ENCODE measurements at regions not wholly inside any gene's neighbourhood (a gene's known extent, or its start where the extent isn't known, plus 50 kb on each side); places are given as distances from the start of the nearest gene placed in this dataset.

GRCh38 chr11:112374486-112375140, 114.0 kb upstream of the PLET1 start:
- no peak for TF ChIP-seq CTCF (IDR thresholded peaks at IDR 0.05)
- ATAC-seq (ENCODE audit: low FRiP score), result no peak
- DNase-seq (ENCODE audit: low spot score), result no peak

DNA sequence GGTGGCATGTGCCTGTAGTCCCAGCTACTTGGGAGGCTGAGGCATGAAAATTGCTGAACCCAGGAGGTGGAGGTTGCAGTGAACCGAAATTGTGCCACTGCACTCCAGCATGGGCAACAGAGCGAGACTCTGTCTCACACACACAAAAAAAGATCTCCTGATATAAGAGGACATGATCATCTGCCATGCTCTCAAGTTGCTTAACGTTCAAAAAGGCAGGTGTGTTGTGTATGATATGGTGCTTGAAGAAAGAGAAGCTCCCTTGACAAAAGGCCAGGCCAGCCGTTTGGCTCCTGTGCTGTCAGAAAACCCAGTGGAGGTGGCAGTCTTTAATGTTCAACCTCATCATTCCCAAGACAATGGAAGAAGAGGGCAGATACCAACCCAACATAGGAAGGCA, 117.3 kb upstream of the PLET1 start:
- TF ChIP-seq CTCF (IDR thresholded peaks at IDR 0.05), result no peak
- ATAC-seq (ENCODE audit: low FRiP score) (no peak), DNase-seq (ENCODE audit: low spot score) (no peak)

DNA sequence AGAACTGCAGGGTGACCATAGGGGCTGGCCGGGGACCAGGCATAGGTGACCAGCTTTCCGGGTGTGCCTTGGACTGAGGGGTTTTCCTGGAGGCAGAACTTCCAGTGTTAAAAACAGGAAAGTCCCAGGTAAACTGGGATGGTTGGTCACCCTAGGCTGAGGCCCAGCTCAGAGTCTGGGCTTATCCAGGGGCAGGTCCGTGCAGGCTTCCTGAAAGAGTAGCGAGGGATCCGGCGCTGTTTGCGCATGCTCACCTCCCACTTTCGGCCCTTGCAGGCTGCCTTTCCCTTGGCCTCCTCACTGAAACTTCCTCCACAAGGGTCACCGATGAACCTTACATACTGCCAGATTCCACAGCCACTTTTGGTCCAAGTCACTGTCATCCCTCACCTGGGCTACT, 119.8 kb upstream of the PLET1 start:
- DNase-seq (ENCODE audit: low spot score) (no peak), ATAC-seq (ENCODE audit: low FRiP score) (no peak)
- no peak for TF ChIP-seq CTCF (IDR thresholded peaks at IDR 0.05)

DNA sequence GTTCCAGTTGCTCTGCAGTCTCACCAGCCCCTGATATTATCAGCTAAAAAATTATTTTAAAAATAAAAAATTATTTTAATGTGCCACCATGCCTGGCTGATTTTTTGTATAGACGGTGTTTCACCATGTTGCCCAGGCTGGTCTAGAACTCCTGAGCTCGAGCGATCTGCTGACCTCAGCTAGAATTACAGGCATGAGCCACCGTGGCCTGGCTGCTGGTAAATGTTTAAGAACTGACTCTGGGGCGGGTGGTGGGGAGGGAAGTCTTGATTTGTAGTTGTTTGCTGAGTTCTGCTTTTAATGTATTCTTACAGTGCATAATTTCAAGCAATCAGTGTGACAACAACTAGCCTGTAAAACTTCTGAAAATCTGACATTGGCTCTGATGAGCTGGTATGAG, 120.9 kb upstream of the PLET1 start:
- DNase-seq (ENCODE audit: low spot score) (no peak), ATAC-seq (ENCODE audit: low FRiP score) (no peak)
- no peak for TF ChIP-seq CTCF (IDR thresholded peaks at IDR 0.05)

DNA sequence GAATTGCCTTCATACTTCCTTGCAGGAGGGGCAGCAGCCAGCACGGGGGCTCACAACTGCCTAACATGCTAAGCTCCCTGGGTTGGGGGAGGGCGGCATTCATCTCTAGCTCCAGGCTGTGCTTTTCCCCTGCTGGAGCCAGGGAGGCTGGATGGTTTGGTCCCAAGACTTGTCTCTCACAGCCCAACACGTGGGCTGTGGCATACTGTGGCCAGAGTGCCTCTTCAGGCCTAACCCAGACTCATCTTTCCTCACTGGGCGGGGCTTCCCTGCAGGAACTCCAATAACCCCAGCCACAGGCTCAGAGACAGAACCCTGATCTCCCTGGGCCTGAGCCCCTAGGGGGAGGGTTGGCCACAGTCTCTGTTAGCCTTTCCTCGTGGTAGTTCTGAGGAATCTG, 121.9 kb upstream of the PLET1 start:
- ATAC-seq (ENCODE audit: low FRiP score) (no peak), DNase-seq (ENCODE audit: low spot score) (no peak)
- TF ChIP-seq CTCF (IDR thresholded peaks at IDR 0.05), result no peak

GRCh38 chr11:112388496-112388895, 127.8 kb upstream of the PLET1 start:
- ATAC-seq (ENCODE audit: low FRiP score) (no peak), DNase-seq (ENCODE audit: low spot score) (no peak)
- no peak for TF ChIP-seq CTCF (IDR thresholded peaks at IDR 0.05)

- ATAC-seq (ENCODE audit: low FRiP score), result no peak
- DNase-seq (ENCODE audit: low spot score), result no peak
Measured at GRCh38 chr11:112391086-112391485, 130.4 kb upstream of the PLET1 start.

More at GRCh38 chr11:112391086-112391485, 130.4 kb upstream of the PLET1 start:
- TF ChIP-seq CTCF (IDR thresholded peaks at IDR 0.05), result no peak

All from omental fat pad (tissue), 3 donors.